Lung (tissue), 11 donors: ENCODE measurements at regions not wholly inside any gene's neighbourhood (a gene's known extent, or its start where the extent isn't known, plus 50 kb on each side); places are given as distances from the start of the nearest gene placed in this dataset.

Experiments
- ATAC-seq: fragments of 200-7000 bp; cut with Tn5 transposase; one replicate; pipeline ENCODE4 v1.9.1; 2020; ENCODE audit warnings: moderate number of reproducible peaks; ENCODE audit not compliant: insufficient read depth, low FRiP score
- DNase-seq, 3 donors: peaks; one replicate each; pipeline ENCODE4 v3.0.0-alpha.2; 2013 to 2017
- H3K27ac ChIP-seq, 2 donors: one replicate each; pipeline ENCODE4 v1.5.1; 2013; ENCODE audit warnings: mild to moderate bottlenecking in 2 of 2, moderate library complexity in 2 of 2, control low read depth in 1 of 2, inconsistent platforms in 1 of 2, low read depth in 1 of 2, low read length in 1 of 2
- H3K27me3 ChIP-seq, 3 donors: one replicate each; pipeline ENCODE4 v1.5.1; 2013; ENCODE audit warnings: low read length in 2 of 3; ENCODE audit not compliant: control insufficient read depth in 3 of 3, insufficient read depth in 3 of 3
- H3K36me3 ChIP-seq, 4 donors: one replicate each; pipeline ENCODE4 v1.5.1; 2013; ENCODE audit warnings: low read length in 4 of 4, mild to moderate bottlenecking in 1 of 4, moderate library complexity in 1 of 4; ENCODE audit not compliant: control insufficient read depth in 4 of 4, insufficient read depth in 4 of 4
- H3K4me1 ChIP-seq, 5 donors: one replicate each; pipeline ENCODE4 v1.5.1; 2013; ENCODE audit warnings: low read length in 5 of 5, mild to moderate bottlenecking in 2 of 5, moderate library complexity in 1 of 5; ENCODE audit not compliant: control insufficient read depth in 5 of 5, insufficient read depth in 5 of 5
- H3K4me3 ChIP-seq: one replicate; pipeline ENCODE4 v1.5.1; 2013; ENCODE audit warnings: mild to moderate bottlenecking, control low read depth, moderate library complexity
- H3K9ac ChIP-seq, 2 donors: one replicate each; pipeline ENCODE4 v1.5.1; 2013; ENCODE audit warnings: low read length in 2 of 2, control low read depth in 1 of 2; ENCODE audit not compliant: insufficient read depth in 1 of 2
- H3K9me3 ChIP-seq, 4 donors: one replicate each; pipeline ENCODE4 v1.5.1; 2013; ENCODE audit warnings: low read length in 3 of 4, mild to moderate bottlenecking in 1 of 4, moderate library complexity in 1 of 4; ENCODE audit not compliant: control insufficient read depth in 4 of 4, insufficient read depth in 3 of 4
- CTCF ChIP-seq: IDR thresholded peaks from 2 replicates; pipeline ENCODE4 v1.5.1; 2012; ENCODE audit warnings: mild to moderate bottlenecking; ENCODE audit errors: control extremely low read depth, extremely low read depth
- WGBS, 2 donors: extraction: QIAGEN DNeasy Blood & Tissue Kit; methylation state at CpG; one replicate each; pipeline ENCODE4 v1.1.7; 2013; 5-methylcytosine and 5-hydroxymethylcytosine counted together
- donor health status: control.
- donor health status: control.
- donor health status: Bipolar disorder and iron deficiency.
- donor health status: healthy.
- donor health status: DM: yes; HTN: yes; CAD: no.

- no peak overlapping the region for H3K27ac ChIP-seq
- 86 to 93% methylated on average over 1 of the region's 1 CpG for WGBS, 2 donors
- TF ChIP-seq CTCF, result no peak
Observed at GRCh38 chr21:32061729-32062128, 188.9 kb downstream of the HUNK start.

GRCh38 chr21:32056791-32057190, 184.0 kb downstream of the HUNK start:
- ATAC-seq (no peak), DNase-seq (no peak)
- no peaks in the 10 kb centered on the region for H3K27me3 ChIP-seq
- 73 to 77% methylated on average over 8 of the region's 8 CpGs for WGBS, 2 donors
- H3K27ac ChIP-seq, result no peak overlapping the region
- H3K9ac ChIP-seq, result no peak overlapping the region
- no peak overlapping the region for H3K4me3 ChIP-seq
- peaks cover 0 to 3% (median 0%) of the 10 kb centered on the region in 4 donors for H3K9me3 ChIP-seq
- H3K36me3 ChIP-seq, result no peaks in the 10 kb centered on the region
- no peak for TF ChIP-seq CTCF
- no peaks in the 10 kb centered on the region for H3K4me1 ChIP-seq

More at GRCh38 chr21:32061729-32062128, 188.9 kb downstream of the HUNK start:
- ATAC-seq (no peak), DNase-seq (no peak)
- Histone ChIP-seq H3K4me3 (no peak overlapping the region), H3K27me3 (no peaks in the 10 kb centered on the region), H3K4me1 (no peaks in the 10 kb centered on the region), H3K36me3 (no peaks in the 10 kb centered on the region), H3K9me3 (no peaks in the 10 kb centered on the region), H3K9ac (no peak overlapping the region)

- peak in 1 of 3 donors; percentile 25 for DNase-seq
- no peak for TF ChIP-seq CTCF
- Histone ChIP-seq H3K27me3 (no peaks in the 10 kb centered on the region), H3K4me1 (peaks cover 0 to 3% (median 0%) of the 10 kb centered on the region in 5 donors), H3K27ac (no peak overlapping the region), H3K9me3 (peaks cover 0 to 5% (median 0%) of the 10 kb centered on the region in 4 donors), H3K9ac (no peak overlapping the region), H3K36me3 (no peaks in the 10 kb centered on the region), H3K4me3 (no peak overlapping the region)
- WGBS, 2 donors, result 61 to 68% methylated on average over 3 of the region's 3 CpGs
- ATAC-seq, result no peak
Observed at GRCh38 chr21:32055305-32055704, 182.5 kb downstream of the HUNK start.
